Stomach (tissue), 8 donors: ENCODE measurements at regions not wholly inside any gene's neighbourhood (a gene's known extent, or its start where the extent isn't known, plus 50 kb on each side); places are given as distances from the start of the nearest gene placed in this dataset.
"Not testable (repeated sequence)": the region's sequence is repeated elsewhere in the genome, so short reads cannot be mapped to it uniquely, and the experiment has no call there.

Experiments used
- DNase-seq, 2 donors: peaks; one replicate each; pipeline versions ENCODE4 v3.0.0 to v3.0.0-alpha.2; 2013 to 2019
- H3K27ac ChIP-seq, 5 donors: fragments of 200-600 bp in 4 of 5; sonication (generic) in 4 of 5; one replicate each; pipeline ENCODE4 v1.5.1; 2013 to 2019; ENCODE audit warnings: mild to moderate bottlenecking in 1 of 5, moderate library complexity in 1 of 5
- H3K27me3 ChIP-seq, 3 donors: fragments of 200-600 bp; sonication (generic); one replicate each; pipeline ENCODE4 v1.5.1; 2017 to 2019; ENCODE audit warnings: mixed run types in 1 of 3
- H3K36me3 ChIP-seq, 4 donors: fragments of 200-600 bp; sonication (generic); 1 replicate in 3 of 4; 2 replicates in 1 of 4; pipeline ENCODE4 v1.5.1; 2016 to 2019
- H3K4me1 ChIP-seq, 4 donors: fragments of 200-600 bp; sonication (generic); one replicate each; pipeline ENCODE4 v1.5.1; 2016 to 2019
- H3K4me3 ChIP-seq, 4 donors: fragments of 200-600 bp; sonication (generic) in 3 of 4; one replicate each; pipeline ENCODE4 v1.5.1; 2016 to 2019; ENCODE audit warnings: mild to moderate bottlenecking in 1 of 4
- H3K9me3 ChIP-seq, 4 donors: fragments of 200-600 bp; sonication (generic); one replicate each; pipeline ENCODE4 v1.5.1; 2016 to 2019
- EP300 ChIP-seq: sonication (generic); formaldehyde crosslinking; IDR thresholded peaks from one replicate; pipeline ENCODE4 v1.6.1; 2017; ENCODE audit warnings: antibody characterized with exemption
- POLR2A ChIP-seq, 4 donors: fragments of 450-650 bp; IDR thresholded peaks; one replicate each; pipeline ENCODE4 v1.6.1; 2016; ENCODE audit warnings: antibody characterized with exemption in 4 of 4, control low read depth in 2 of 4, mild to moderate bottlenecking in 1 of 4, moderate library complexity in 1 of 4
- POLR2AphosphoS5 ChIP-seq, 3 donors: sonication (generic); formaldehyde crosslinking; IDR thresholded peaks; one replicate each; pipeline ENCODE4 v1.6.1; 2016; ENCODE audit warnings: antibody characterized with exemption in 3 of 3
- WGBS, 5 donors: extraction: QIAGEN DNeasy Blood & Tissue Kit in 3 of 5; methylation state at CpG; one replicate each; pipeline versions ENCODE4 v1.1.5 to v1.1.7; 2013 to 2018; 5-methylcytosine and 5-hydroxymethylcytosine counted together
- intact Hi-C: fragments of 100-400 bp; cut with DNase I; formaldehyde crosslinking; loops from one replicate; pipeline ENCODE4 v1.15.1; 2023; ENCODE audit warnings: low total_unique reads
- TF ChIP-seq, protein P1 (sequence below), 7 experiments: fragments of 450-650 bp in 4 of 7; fragments of 200-600 bp in 3 of 7; sonication (generic) in 3 of 7; IDR thresholded peaks; one replicate each; pipeline ENCODE4 v1.5.1; 2016 to 2019; ENCODE audit warnings: antibody characterized with exemption in 7 of 7, control low read depth in 2 of 7, mild to moderate bottlenecking in 1 of 7
- donor health status: healthy with polysubstance abuse.
- donor health status: Bipolar disorder and iron deficiency.
- donor health status: healthy.

DNA sequence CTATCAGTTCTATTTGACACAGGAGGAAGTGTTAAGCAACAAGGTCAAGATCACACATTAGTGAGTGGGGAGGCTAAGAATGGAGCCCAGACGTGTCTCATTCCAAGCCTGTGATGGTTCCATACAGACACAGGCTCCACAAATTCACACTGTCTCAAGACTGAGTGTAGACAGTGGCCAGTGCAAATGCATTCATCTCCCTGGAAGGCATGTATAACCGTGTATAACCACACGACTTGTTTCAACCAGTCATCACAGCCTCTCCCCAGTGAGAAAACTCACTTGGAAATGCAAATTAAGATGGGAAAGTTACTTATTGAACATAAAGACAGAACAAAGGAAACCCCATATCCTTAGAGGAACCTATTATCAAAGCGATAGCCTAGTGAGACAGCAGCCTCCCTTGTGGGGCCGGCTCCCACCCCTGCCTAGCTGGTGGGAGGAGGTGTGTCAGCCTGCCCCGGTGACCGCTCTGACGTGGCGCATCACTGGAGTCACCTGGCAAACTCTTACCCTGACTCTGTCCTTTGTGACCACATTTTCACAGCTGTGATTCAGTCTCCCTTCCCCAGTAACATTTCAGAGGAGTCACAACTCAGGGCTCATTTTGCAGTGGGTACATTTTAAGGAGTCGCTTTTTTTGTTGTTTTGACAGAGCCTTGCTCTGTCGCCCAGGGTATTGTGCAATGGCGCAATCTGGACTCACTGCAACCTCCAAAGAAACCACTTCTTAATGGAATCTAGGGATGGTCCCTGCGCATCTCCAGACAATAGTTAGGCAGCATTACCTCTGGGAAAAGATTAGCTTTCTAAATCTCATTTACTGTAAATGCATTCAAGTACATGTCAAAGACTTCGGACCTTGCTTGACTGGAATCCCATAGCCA, 126.6 kb upstream of the PARD3 start:
- no peak for DNase-seq
- H3K36me3 ChIP-seq: no peaks in the 10 kb centered on the region
- 77 to 89% (median 82%) methylated on average over 14 of the region's 14 CpGs for WGBS, 5 donors
- TF ChIP-seq, protein P1, sequence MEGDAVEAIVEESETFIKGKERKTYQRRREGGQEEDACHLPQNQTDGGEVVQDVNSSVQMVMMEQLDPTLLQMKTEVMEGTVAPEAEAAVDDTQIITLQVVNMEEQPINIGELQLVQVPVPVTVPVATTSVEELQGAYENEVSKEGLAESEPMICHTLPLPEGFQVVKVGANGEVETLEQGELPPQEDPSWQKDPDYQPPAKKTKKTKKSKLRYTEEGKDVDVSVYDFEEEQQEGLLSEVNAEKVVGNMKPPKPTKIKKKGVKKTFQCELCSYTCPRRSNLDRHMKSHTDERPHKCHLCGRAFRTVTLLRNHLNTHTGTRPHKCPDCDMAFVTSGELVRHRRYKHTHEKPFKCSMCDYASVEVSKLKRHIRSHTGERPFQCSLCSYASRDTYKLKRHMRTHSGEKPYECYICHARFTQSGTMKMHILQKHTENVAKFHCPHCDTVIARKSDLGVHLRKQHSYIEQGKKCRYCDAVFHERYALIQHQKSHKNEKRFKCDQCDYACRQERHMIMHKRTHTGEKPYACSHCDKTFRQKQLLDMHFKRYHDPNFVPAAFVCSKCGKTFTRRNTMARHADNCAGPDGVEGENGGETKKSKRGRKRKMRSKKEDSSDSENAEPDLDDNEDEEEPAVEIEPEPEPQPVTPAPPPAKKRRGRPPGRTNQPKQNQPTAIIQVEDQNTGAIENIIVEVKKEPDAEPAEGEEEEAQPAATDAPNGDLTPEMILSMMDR (IDR thresholded peaks at IDR 0.05): no peak
- TF ChIP-seq EP300 (no peak), POLR2AphosphoS5 (IDR thresholded peaks at IDR 0.05) (no peak), POLR2A (IDR thresholded peaks at IDR 0.05) (no peak)
- no peaks in the 10 kb centered on the region for H3K4me1 ChIP-seq
- H3K27ac ChIP-seq: no peak overlapping the region
- no peaks in the 10 kb centered on the region for H3K27me3 ChIP-seq
- no peak overlapping the region for H3K4me3 ChIP-seq
- no peaks in the 10 kb centered on the region for H3K9me3 ChIP-seq
- intact Hi-C loops: no loop called here

DNA sequence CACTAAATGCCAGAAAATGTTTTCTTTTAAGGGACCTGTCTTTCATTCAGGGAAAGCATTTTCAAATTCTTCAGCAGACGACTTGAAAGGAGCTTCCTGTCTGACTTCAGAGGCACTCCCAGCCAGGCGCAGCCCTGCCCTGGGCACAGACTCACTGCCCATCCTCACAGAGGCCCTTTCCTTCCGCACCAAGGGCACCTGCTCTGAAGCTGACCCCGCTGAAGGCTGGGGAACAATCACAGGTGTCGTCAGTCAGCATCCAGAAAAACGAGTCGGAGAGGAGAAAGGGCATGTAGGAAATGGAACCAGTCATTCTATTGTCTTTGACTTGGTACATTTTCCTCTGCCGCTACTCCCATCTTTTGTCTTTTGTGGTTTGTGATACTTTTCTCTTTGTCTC, 125.3 kb upstream of the PARD3 start:
- no peak overlapping the region for H3K27ac ChIP-seq
- no peaks in the 10 kb centered on the region for H3K27me3 ChIP-seq
- intact Hi-C loops: no loop called here
- H3K36me3 ChIP-seq: no peaks in the 10 kb centered on the region
- H3K9me3 ChIP-seq: no peaks in the 10 kb centered on the region
- no peak for DNase-seq
- H3K4me1 ChIP-seq: no peaks in the 10 kb centered on the region
- H3K4me3 ChIP-seq: no peak overlapping the region
- no peak for TF ChIP-seq POLR2A (IDR thresholded peaks at IDR 0.05)
- TF ChIP-seq, protein P1 (IDR thresholded peaks at IDR 0.05): no peak
- TF ChIP-seq POLR2AphosphoS5 (IDR thresholded peaks at IDR 0.05): no peak
- TF ChIP-seq EP300: no peak
- 60 to 72% (median 67%) methylated on average over 8 of the region's 8 CpGs for WGBS, 5 donors

DNA sequence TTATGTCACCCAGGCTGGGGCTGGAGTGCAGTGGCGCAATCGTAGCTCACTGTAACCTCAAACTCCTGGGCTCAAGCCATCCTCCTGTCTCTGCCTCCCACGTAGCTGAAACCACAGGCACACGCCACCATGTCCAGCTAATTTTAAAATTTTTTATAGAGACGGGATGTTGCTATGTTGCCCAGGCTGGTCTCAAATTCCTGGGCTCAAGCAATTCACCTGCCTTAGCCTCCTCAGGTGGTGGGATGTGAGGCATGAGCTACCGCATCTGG, 123.2 kb upstream of the PARD3 start:
- H3K4me3 ChIP-seq: no peak overlapping the region
- no peaks in the 10 kb centered on the region for H3K36me3 ChIP-seq
- no peaks in the 10 kb centered on the region for H3K9me3 ChIP-seq
- no peak for DNase-seq
- no peak overlapping the region for H3K27ac ChIP-seq
- 88 to 96% (median 93%) methylated on average over 6 of the region's 6 CpGs for WGBS, 5 donors
- H3K4me1 ChIP-seq: peaks cover 0 to 11% (median 3%) of the 10 kb centered on the region in 4 donors
- intact Hi-C loops: no loop called here
- H3K27me3 ChIP-seq: no peaks in the 10 kb centered on the region
- TF ChIP-seq POLR2AphosphoS5 (IDR thresholded peaks at IDR 0.05): no peak
- TF ChIP-seq, protein P1 (IDR thresholded peaks at IDR 0.05): no peak

DNA sequence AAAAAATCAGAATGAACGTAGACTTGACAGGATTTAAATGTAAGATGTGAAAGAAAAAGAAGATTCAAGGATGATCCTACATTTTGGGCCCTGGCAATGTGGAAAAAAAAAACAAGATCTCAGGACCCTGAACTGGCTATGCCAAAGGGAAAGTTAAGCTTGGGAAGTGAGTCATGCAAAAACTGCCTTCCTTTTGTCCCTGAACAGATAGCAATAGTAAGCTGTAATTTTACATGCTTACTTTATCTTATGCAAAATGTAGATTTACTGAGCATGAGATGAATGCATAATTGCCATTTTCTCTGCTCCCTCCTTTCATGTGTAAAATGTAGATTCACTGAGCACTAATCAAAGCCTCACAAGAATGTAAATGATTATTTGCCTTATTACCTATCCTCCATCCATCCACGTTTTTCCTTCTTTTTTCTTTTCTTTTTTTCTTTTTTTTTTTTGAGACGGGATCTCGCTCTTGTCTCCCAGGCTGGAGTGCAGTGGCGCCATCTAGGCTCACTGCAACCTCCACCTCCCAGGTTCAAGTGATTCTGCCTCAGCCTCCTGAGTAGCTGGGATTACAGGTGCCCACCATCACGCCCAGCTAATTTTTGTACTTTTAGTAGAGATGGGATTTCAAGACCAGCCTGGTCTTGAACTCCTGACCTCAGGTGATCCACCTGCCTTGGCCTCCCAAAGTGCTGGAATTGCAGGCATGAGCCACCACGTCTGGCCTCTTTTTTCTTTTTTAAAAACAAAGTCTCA, 122.7 kb upstream of the PARD3 start:
- H3K9me3 ChIP-seq, H3K36me3 ChIP-seq, H3K27ac ChIP-seq, H3K27me3 ChIP-seq, DNase-seq, intact Hi-C loops, H3K4me3 ChIP-seq: not testable (repeated sequence)
- peaks cover 0 to 16% (median 3%) of the 10 kb centered on the region in 4 donors for H3K4me1 ChIP-seq
- 39 to 47% (median 40%) methylated on average over 7 of the region's 7 CpGs for WGBS, 5 donors
- TF ChIP-seq, protein P1 (IDR thresholded peaks at IDR 0.05): peak in 1 of 7 experiments; percentile 5
